ENCODE measurements at regions not wholly inside any gene's neighbourhood (a gene's known extent, or its start where the extent isn't known, plus 50 kb on each side); places are given as distances from the start of the nearest gene placed in this dataset.
A peak's percentile ranks its signal among the peaks of the same experiment; 100 is the strongest.

GRCh38 chr5:68930139-68930538 lies 163.7 kb upstream of the SLC30A5 start:
- DNase-seq (ENCODE audit: low spot score): no peak

DNA sequence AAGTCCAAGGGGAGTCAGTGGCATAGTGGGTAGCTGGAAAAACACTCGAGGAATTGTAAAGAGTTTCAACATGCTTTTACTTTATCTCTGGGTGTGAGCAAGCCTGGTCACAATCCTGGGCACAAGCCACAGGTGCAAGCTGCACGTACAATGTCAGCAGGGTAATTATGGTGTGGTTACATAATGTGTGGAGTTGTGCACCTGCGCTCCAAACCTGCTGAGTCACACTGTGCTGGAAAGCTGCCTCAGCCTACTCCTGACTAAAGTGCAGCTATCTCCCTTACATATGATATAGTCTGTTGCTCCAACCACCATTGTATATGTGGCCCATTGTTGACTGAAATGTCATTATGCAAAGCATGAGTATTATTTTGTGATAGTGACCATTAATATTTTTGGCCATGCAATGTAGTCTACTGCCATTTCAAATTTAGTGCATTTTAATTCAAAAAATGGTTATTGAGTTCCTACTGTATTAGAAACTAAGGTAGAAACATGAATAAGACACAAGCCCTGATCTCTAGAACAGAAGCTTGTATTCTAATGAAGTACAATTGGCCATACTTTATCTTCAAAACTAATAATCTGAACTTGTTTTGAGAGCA lies 160.9 kb upstream of the SLC30A5 start:
- no peak for DNase-seq (ENCODE audit: low spot score)

GRCh38 chr5:68942169-68942568 lies 151.6 kb upstream of the SLC30A5 start:
- no peak for DNase-seq (ENCODE audit: low spot score)

- DNase-seq (ENCODE audit: low spot score): no peak
Measured at GRCh38 chr5:68946728-68947127, 147.1 kb upstream of the SLC30A5 start.

DNA sequence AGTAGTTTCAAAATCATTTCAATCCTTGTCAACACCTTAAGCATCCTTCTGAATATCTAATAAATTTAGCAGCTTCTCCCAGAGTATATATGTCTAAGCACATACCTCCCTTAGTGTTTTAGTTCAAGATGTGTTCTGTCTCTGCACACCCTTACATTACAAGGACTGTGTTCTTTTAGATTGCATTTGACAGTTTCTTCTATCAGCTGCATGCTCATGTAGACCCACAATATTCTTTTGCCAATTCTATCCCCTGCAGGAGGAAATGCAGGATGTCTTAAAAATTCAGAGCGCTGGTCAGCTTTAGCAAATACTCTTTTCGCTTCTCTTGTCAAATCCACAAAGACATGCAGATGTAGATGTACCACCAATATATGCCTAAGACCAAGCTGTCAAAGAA lies 145.8 kb upstream of the SLC30A5 start:
- no peak for DNase-seq (ENCODE audit: low spot score)

GRCh38 chr5:68949256-68949655 lies 144.6 kb upstream of the SLC30A5 start:
- no peak for DNase-seq (ENCODE audit: low spot score)

- no peak for DNase-seq (ENCODE audit: low spot score)
Measured at GRCh38 chr5:68949711-68950110, 144.1 kb upstream of the SLC30A5 start.

DNA sequence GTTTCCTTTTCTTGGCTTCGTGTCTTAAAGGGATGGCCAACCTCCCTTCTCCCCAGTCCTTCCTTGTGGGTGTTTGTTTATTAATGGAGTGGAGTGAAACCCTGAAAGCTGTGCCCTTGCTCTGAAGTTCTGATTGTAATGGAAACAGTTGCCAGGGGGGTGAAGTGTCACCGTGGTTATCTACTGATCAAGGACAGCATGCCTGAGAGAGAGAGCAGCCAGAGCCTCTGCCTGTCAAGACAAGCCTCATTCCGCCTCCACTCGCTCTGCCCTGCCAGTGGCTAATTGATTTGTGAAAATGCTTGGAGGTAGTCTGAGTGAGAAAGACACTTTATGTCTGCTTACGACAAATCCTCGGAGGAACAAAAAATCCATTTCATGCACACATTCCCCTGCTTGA lies 143.7 kb upstream of the SLC30A5 start:
- DNase-seq (ENCODE audit: low spot score): no peak

DNA sequence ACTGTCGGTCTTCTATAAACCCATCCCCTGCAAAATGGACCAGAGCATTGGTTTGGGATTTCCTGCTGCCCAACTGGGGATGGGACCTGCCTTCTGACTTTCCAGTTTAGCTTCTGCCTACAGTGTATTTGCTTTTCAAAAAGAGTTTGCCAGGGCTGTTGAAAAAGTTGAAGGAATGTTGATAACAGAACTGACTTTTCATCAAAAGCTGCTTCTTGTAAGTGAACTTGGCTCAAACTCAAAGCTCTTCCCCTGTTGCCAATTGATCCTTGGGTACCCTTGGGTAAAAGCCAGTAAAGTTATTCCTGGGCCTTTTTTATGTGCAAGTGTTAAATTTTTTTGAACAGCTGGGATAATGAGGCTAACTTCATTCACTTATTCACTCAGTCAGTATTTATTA lies 142.9 kb upstream of the SLC30A5 start:
- DNase-seq (ENCODE audit: low spot score): no peak

DNA sequence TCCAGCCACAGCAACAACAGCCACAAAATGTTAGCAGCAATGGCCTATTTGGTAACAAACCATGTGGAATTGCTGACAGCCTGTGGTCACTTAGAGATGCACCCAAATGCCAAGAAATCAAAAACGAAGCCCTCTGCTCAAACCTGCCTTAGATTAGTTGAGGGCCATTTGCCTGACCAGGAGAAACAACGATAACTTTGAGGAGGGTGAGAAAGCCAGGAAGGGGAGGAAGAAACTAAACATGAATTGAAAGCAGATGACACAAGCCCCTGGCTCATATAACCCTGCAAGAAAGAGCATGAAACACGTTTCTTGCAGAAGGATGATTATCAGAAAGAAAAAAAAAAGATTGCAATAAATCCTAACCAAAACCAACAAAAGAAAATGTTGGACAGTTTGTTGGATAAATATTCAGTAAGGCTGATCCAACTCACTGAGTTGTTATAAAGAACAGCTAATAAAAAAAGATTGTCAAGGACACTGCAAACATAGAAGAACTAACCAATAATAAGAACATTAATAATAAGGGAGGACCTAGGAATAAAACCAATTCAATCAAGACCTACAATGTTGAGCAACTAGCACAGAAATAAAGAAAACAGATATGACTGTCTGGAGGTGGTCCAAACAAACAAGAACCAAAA lies 140.5 kb upstream of the SLC30A5 start:
- no peak for DNase-seq (ENCODE audit: low spot score)

- no peak for DNase-seq (ENCODE audit: low spot score)
Measured at GRCh38 chr5:68953875-68954617, 139.8 kb upstream of the SLC30A5 start.

DNA sequence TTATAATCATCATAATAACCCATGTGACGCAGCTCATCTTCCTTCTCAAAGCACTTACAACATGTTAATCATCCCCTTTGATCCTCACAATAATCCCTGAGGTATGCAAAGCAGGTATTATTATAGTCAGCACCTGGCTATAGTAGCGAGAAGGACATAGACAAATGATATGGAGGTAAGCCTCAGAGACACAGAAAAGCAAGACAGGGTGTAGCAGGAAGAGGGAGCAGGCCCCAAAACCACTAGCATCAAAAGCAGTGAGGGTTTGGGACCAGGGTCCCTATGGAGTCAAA lies 139.2 kb upstream of the SLC30A5 start:
- no peak for DNase-seq (ENCODE audit: low spot score)

- no peak for DNase-seq (ENCODE audit: low spot score)
Measured at GRCh38 chr5:68957591-68957990, 136.2 kb upstream of the SLC30A5 start.

DNA sequence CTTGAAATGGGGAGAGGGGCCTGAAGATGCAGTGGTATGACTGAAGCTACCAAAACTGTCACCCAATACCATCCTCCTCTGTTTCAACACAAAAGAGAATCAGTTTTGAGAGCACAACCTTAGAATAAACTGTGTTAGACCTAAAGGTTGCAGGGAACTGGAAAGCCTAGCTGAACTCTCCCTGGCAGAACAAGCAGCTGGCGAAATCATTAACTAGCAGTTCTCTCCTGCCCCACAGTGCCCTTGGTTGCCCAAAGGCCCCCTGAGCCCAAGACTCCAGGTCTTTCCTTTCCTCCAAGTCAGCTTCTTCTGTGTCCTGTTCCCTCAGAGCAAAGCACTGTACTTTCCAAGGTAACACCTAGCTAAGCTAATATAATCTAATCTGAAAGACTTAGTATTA lies 135.4 kb upstream of the SLC30A5 start:
- no peak for DNase-seq (ENCODE audit: low spot score)

DNA sequence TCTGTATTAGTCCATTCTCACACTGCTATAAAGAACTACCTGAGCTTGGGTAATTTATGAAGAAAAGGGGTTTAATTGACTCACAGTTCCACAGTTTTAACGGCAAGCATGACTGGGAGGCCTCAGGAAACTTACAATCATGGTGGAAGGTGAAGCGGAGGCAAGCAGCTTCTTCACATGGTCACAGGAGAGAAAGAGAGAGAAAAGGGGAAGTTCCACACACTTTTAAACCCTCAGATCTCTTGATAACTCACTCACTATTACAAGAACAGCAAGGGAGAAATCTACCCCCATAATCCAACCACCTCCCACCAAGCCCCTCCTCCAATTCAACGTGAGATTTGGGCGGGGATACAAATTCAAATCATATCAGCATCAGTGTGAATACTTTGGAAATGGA lies 133.4 kb upstream of the SLC30A5 start:
- DNase-seq (ENCODE audit: low spot score): no peak

GRCh38 chr5:68960961-68961360 lies 132.9 kb upstream of the SLC30A5 start:
- no peak for DNase-seq (ENCODE audit: low spot score)

GRCh38 chr5:68961762-68962161 lies 132.1 kb upstream of the SLC30A5 start:
- DNase-seq (ENCODE audit: low spot score): no peak

GRCh38 chr5:68962757-68963484 lies 130.9 kb upstream of the SLC30A5 start:
- peak; percentile 6 for DNase-seq (ENCODE audit: low spot score)

GRCh38 chr5:68964679-68965078 lies 129.1 kb upstream of the SLC30A5 start:
- DNase-seq (ENCODE audit: low spot score): no peak

DNA sequence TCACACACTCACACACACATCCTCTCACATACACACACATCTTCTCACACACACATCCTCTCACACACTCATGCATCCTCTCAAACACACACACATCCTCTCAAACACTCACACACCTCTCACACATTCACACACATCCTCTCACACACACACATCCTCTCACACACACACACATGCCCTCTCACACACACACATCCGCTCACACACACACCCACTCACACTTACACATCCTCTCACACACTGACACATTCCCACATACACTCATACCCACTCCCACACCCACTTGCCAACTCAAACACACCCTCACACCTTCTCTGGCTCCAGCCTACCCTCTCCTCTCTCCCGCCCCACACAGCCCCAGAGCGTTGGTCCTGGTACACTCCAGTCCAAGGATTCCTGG lies 127.9 kb upstream of the SLC30A5 start:
- DNase-seq (ENCODE audit: low spot score): no peak

DNA sequence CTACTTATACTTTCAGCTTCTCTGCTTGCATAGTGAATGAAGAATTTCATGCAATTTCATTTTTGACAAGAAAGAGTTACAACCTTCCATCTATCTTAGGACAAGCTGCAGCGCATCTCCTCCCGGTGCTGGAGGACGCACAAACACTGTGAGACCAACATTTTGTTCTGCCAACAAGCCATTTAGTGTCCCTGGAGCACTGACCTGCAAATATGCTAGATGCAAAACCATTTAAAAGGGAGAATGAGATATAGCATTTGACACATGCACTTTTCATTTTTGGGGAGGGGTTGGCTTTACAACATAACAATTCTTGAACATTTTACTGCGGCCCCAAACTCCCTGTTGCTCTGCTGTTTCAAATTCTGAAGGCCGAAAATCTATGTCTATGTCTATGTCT lies 127.2 kb upstream of the SLC30A5 start:
- DNase-seq (ENCODE audit: low spot score): no peak

- DNase-seq (ENCODE audit: low spot score): no peak
Measured at GRCh38 chr5:68968429-68968828, 125.4 kb upstream of the SLC30A5 start.

- no peak for DNase-seq (ENCODE audit: low spot score)
Measured at GRCh38 chr5:68970617-68971016, 123.2 kb upstream of the SLC30A5 start.

All from activated CD4-positive, alpha-beta T cell treated with anti-CD3 and anti-CD28 coated beads, Interleukin-2, Interleukin-4, amounts not matched to agents 100 ng/mL and 50 ng/mL, durations not matched to agents 16 hours and 8 hours (primary cell).